ENCODE measurements at regions not wholly inside any gene's neighbourhood (a gene's known extent, or its start where the extent isn't known, plus 50 kb on each side); places are given as distances from the start of the nearest gene placed in this dataset.

DNA sequence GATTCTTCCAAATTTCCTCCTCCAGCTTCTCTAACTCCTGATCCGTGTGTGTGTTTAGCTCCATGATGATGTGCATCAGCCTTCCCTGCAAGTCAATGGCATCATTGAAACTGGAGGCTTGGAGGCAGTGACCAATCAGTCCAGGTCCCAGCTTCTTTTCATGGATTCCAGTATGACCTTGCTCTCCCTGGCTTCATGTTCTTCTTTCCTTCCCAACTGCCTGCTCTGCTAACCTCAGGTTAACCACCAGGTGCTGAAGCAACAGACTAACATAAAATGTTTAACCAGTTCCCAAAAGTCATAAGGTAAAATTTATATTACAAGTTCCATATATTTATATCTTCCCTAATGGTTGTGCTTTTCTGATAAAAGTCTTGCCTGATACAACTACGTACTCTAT is 512.8 kb upstream of the EPHA7 start:
- no peak for TF ChIP-seq CTCF (IDR thresholded peaks at IDR 0.05; ENCODE audit: low read depth, low read length, missing input control)
- TF ChIP-seq, protein P1, sequence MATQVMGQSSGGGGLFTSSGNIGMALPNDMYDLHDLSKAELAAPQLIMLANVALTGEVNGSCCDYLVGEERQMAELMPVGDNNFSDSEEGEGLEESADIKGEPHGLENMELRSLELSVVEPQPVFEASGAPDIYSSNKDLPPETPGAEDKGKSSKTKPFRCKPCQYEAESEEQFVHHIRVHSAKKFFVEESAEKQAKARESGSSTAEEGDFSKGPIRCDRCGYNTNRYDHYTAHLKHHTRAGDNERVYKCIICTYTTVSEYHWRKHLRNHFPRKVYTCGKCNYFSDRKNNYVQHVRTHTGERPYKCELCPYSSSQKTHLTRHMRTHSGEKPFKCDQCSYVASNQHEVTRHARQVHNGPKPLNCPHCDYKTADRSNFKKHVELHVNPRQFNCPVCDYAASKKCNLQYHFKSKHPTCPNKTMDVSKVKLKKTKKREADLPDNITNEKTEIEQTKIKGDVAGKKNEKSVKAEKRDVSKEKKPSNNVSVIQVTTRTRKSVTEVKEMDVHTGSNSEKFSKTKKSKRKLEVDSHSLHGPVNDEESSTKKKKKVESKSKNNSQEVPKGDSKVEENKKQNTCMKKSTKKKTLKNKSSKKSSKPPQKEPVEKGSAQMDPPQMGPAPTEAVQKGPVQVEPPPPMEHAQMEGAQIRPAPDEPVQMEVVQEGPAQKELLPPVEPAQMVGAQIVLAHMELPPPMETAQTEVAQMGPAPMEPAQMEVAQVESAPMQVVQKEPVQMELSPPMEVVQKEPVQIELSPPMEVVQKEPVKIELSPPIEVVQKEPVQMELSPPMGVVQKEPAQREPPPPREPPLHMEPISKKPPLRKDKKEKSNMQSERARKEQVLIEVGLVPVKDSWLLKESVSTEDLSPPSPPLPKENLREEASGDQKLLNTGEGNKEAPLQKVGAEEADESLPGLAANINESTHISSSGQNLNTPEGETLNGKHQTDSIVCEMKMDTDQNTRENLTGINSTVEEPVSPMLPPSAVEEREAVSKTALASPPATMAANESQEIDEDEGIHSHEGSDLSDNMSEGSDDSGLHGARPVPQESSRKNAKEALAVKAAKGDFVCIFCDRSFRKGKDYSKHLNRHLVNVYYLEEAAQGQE (IDR thresholded peaks at IDR 0.05) = no peak
- TF ChIP-seq JUND (IDR thresholded peaks at IDR 0.05) = no peak
- TF ChIP-seq FOXA1 (IDR thresholded peaks at IDR 0.05) = no peak
- TF ChIP-seq, protein P2, sequence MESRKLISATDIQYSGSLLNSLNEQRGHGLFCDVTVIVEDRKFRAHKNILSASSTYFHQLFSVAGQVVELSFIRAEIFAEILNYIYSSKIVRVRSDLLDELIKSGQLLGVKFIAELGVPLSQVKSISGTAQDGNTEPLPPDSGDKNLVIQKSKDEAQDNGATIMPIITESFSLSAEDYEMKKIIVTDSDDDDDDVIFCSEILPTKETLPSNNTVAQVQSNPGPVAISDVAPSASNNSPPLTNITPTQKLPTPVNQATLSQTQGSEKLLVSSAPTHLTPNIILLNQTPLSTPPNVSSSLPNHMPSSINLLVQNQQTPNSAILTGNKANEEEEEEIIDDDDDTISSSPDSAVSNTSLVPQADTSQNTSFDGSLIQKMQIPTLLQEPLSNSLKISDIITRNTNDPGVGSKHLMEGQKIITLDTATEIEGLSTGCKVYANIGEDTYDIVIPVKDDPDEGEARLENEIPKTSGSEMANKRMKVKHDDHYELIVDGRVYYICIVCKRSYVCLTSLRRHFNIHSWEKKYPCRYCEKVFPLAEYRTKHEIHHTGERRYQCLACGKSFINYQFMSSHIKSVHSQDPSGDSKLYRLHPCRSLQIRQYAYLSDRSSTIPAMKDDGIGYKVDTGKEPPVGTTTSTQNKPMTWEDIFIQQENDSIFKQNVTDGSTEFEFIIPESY (IDR thresholded peaks at IDR 0.05) = no peak
- TF ChIP-seq MAX (IDR thresholded peaks at IDR 0.05) = no peak
- no peak for TF ChIP-seq NR2F2 (IDR thresholded peaks at IDR 0.05)
- no peak for TF ChIP-seq SP1 (IDR thresholded peaks at IDR 0.05)
- TF ChIP-seq RAD21 (IDR thresholded peaks at IDR 0.05) = no peak
- no peak for TF ChIP-seq ATF3 (IDR thresholded peaks at IDR 0.05)
- TF ChIP-seq TAF1 (conservative IDR thresholded peaks at IDR 0.05) = no peak
- no peak for TF ChIP-seq GABPA (IDR thresholded peaks at IDR 0.05 in 1 of 2, conservative IDR thresholded peaks at IDR 0.05 in 1 of 2)
- TF ChIP-seq YY1 (IDR thresholded peaks at IDR 0.05) = no peak
